Medulla oblongata (tissue), 1 donor: ENCODE measurements at regions not wholly inside any gene's neighbourhood (a gene's known extent, or its start where the extent isn't known, plus 50 kb on each side); places are given as distances from the start of the nearest gene placed in this dataset.
"Not testable (repeated sequence)": the region's sequence is repeated elsewhere in the genome, so short reads cannot be mapped to it uniquely, and the experiment has no call there.

Experiments
- DNase-seq: peaks from one replicate; pipeline ENCODE4 v3.0.0-alpha.2; 2015; ENCODE audit errors: extremely low spot score

- not testable (repeated sequence) for DNase-seq
Measured at GRCh38 chrX:95771198-95771597, 913.4 kb upstream of the DIAPH2 start.

- no peak for DNase-seq
Measured at GRCh38 chrX:95791876-95792275, 892.8 kb upstream of the DIAPH2 start.

- DNase-seq: no peak
Measured at GRCh38 chrX:95797344-95797743, 887.3 kb upstream of the DIAPH2 start.

GRCh38 chrX:95823796-95824195 lies 860.8 kb upstream of the DIAPH2 start:
- DNase-seq: no peak

GRCh38 chrX:95835223-95835622 lies 849.4 kb upstream of the DIAPH2 start:
- no peak for DNase-seq

GRCh38 chrX:95836517-95836916 lies 848.1 kb upstream of the DIAPH2 start:
- DNase-seq: no peak

- DNase-seq: no peak
Measured at GRCh38 chrX:95841863-95842262, 842.8 kb upstream of the DIAPH2 start.

- no peak for DNase-seq
Measured at GRCh38 chrX:95860127-95860526, 824.5 kb upstream of the DIAPH2 start.

GRCh38 chrX:95875661-95876060 lies 809.0 kb upstream of the DIAPH2 start:
- DNase-seq: no peak

GRCh38 chrX:95878874-95879273 lies 805.8 kb upstream of the DIAPH2 start:
- no peak for DNase-seq

GRCh38 chrX:95884186-95884585 lies 800.5 kb upstream of the DIAPH2 start:
- no peak for DNase-seq

- no peak for DNase-seq
Measured at GRCh38 chrX:95885074-95885473, 799.6 kb upstream of the DIAPH2 start.

- DNase-seq: no peak
Measured at GRCh38 chrX:95889279-95889678, 795.4 kb upstream of the DIAPH2 start.

- DNase-seq: no peak
Measured at GRCh38 chrX:95893636-95894035, 791.0 kb upstream of the DIAPH2 start.

- no peak for DNase-seq
Measured at GRCh38 chrX:95903490-95903889, 781.2 kb upstream of the DIAPH2 start.

- DNase-seq: no peak
Measured at GRCh38 chrX:95903975-95904374, 780.7 kb upstream of the DIAPH2 start.

- no peak for DNase-seq
Measured at GRCh38 chrX:95907081-95907480, 777.6 kb upstream of the DIAPH2 start.

- DNase-seq: no peak
Measured at GRCh38 chrX:95911062-95911461, 773.6 kb upstream of the DIAPH2 start.

- DNase-seq: no peak
Measured at GRCh38 chrX:95919605-95920004, 765.0 kb upstream of the DIAPH2 start.

- no peak for DNase-seq
Measured at GRCh38 chrX:95945528-95945927, 739.1 kb upstream of the DIAPH2 start.

- no peak for DNase-seq
Measured at GRCh38 chrX:95949588-95949987, 735.1 kb upstream of the DIAPH2 start.

GRCh38 chrX:95950679-95951078 lies 734.0 kb upstream of the DIAPH2 start:
- no peak for DNase-seq

GRCh38 chrX:95953564-95953963 lies 731.1 kb upstream of the DIAPH2 start:
- DNase-seq: no peak

GRCh38 chrX:95956745-95957144 lies 727.9 kb upstream of the DIAPH2 start:
- DNase-seq: no peak
